ENCODE measurements at regions not wholly inside any gene's neighbourhood (a gene's known extent, or its start where the extent isn't known, plus 50 kb on each side); places are given as distances from the start of the nearest gene placed in this dataset.

DNA sequence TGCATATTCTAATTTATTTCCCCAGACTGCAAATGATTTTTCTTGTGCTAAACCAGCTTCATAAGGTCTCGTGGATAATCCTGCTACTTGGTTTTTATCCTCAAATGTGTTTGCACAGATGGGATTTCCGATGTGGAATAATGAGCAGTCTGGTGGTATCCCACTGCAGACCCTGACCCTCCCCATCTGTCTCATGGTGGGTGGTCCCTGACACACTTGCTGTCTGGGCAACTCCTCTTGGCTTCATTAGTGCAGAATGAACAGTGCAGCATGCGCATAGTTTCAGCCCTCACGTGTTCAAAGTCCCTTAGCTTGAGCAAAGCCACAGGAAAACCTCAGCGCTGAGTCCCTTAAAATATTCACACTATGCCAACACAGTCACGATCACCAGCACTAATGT, 996.5 kb downstream of the AACS start:
- intact Hi-C loops (cut with micrococcal nuclease): no loop called here
- no peak for ATAC-seq (ENCODE audit: low read depth)
- H3K9me3 Mint-ChIP-seq: peaks cover 5% of the 10 kb centered on the region

DNA sequence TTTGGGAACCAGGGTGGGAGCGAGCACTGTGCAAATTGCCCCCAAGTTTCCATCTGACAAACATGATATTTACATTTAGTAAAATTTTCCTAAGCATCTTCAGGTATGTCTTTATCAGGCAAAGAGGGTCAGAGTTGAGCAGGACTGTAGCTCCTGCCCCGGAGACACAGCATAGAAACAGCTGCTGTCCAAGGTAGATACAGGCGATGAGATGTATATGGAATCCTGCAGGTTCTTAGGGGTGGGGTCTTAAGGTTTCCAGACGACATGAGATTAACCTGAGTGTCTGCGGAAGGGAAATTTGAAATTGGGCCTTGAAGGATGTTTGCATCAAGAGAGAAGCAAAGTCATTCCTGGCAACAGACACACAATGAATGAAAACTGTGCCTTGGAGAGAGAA, 998.8 kb downstream of the AACS start:
- H3K36me3 Mint-ChIP-seq (ENCODE audit: low read depth): no peaks in the 10 kb centered on the region
- ATAC-seq (ENCODE audit: low read depth): no peak
- intact Hi-C loops (cut with micrococcal nuclease): no loop called here

More for the DNA sequence above, 996.5 kb downstream of the AACS start:
- no peaks in the 10 kb centered on the region for H3K27me3 Mint-ChIP-seq
- no peak overlapping the region for H3K27ac Mint-ChIP-seq
- TF ChIP-seq, protein P1, sequence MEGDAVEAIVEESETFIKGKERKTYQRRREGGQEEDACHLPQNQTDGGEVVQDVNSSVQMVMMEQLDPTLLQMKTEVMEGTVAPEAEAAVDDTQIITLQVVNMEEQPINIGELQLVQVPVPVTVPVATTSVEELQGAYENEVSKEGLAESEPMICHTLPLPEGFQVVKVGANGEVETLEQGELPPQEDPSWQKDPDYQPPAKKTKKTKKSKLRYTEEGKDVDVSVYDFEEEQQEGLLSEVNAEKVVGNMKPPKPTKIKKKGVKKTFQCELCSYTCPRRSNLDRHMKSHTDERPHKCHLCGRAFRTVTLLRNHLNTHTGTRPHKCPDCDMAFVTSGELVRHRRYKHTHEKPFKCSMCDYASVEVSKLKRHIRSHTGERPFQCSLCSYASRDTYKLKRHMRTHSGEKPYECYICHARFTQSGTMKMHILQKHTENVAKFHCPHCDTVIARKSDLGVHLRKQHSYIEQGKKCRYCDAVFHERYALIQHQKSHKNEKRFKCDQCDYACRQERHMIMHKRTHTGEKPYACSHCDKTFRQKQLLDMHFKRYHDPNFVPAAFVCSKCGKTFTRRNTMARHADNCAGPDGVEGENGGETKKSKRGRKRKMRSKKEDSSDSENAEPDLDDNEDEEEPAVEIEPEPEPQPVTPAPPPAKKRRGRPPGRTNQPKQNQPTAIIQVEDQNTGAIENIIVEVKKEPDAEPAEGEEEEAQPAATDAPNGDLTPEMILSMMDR (IDR thresholded peaks at IDR 0.05): no peak
- POLR2A ChIA-PET: no interaction called here
- no peaks in the 10 kb centered on the region for H3K4me1 Mint-ChIP-seq
- DNase-seq: no peak
- no peaks in the 10 kb centered on the region for H3K36me3 Mint-ChIP-seq (ENCODE audit: low read depth)
- H3K4me3 Mint-ChIP-seq: no peak overlapping the region
- CTCF ChIA-PET: no interaction called here

DNA sequence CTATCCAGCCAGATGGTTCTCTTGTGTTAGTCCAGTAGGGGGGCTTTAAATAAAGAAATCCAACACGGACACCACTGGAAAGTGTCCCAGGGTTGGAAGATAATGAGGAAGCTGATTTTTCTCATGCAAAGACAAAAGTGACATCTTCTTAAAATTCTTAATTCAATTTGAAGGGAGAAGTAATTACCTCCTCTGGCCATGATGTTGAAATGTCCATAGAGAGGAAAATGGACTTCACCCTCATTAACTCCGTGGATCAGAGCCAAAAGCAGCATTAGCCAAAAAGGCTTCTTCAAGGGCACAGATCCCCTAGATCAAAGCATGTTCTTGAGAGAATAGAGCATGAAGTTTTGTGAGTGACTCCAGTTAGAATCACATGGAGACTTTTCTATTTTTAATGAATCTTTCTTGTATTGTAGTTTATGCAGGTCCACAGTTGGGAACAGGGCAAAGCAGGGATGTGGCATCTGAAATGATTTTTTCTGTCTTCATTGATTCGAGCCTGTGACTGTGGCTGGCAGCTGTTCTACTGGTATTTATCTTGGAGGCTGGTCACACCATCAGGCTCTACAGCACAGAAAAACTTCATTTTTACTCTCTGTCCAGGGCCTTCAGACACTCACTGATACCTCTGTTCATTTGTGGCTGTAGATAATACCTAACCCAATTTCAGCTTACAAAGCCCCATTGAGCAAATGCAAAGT, 1002.5 kb downstream of the AACS start:
- Mint-ChIP-seq H3K27ac (no peak overlapping the region), H3K9me3 (peaks cover 15% of the 10 kb centered on the region), H3K4me1 (no peaks in the 10 kb centered on the region), H3K27me3 (no peaks in the 10 kb centered on the region), H3K4me3 (no peak overlapping the region), H3K36me3 (ENCODE audit: low read depth) (no peaks in the 10 kb centered on the region)
- intact Hi-C loops (cut with micrococcal nuclease): no loop called here
- no peak for ATAC-seq (ENCODE audit: low read depth)
- TF ChIP-seq, protein P1 (IDR thresholded peaks at IDR 0.05): no peak
- ChIA-PET CTCF (no interaction called here), POLR2A (no interaction called here)
- no peak for DNase-seq

More for the DNA sequence above, 998.8 kb downstream of the AACS start:
- H3K4me3 Mint-ChIP-seq: no peak overlapping the region
- H3K27me3 Mint-ChIP-seq: no peaks in the 10 kb centered on the region
- no peak overlapping the region for H3K27ac Mint-ChIP-seq
- H3K9me3 Mint-ChIP-seq: peaks cover 3% of the 10 kb centered on the region
- DNase-seq: no peak
- no peaks in the 10 kb centered on the region for H3K4me1 Mint-ChIP-seq
- ChIA-PET POLR2A (no interaction called here), CTCF (no interaction called here)
- TF ChIP-seq, protein P1 (IDR thresholded peaks at IDR 0.05): no peak

DNA sequence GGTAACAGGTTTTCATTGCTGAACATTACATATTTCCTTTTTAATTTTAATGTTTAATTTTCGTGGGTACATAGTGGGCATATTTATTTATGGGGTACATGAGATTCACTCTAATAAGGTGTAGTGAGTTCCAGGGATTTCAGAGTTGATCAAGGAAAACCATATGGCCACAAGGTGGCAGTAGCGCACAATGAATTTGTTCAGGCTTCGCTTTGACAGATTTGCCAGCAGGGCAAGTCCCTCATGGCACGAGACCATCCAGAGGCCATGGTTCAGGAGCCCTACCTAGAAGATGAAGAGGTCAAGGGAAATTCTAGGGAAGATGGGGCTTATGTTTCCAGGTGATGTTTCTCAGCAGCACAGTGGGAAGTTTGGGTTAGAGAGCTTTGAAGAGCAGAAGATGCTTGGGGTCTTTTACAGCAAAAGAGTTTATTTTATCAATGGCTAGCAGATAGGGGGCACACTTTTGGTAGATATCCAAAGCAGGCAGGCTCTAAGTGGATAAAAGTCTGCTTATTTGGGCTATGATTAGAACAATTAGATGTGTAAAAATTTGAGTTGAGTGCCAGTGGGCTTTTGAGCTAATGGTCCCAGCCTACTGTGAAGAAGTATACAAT, 1004.4 kb downstream of the AACS start:
- DNase-seq: no peak
- H3K27me3 Mint-ChIP-seq: no peaks in the 10 kb centered on the region
- ChIA-PET CTCF (no interaction called here), POLR2A (no interaction called here)
- no peaks in the 10 kb centered on the region for H3K4me1 Mint-ChIP-seq
- no peak overlapping the region for H3K27ac Mint-ChIP-seq
- TF ChIP-seq, protein P1 (IDR thresholded peaks at IDR 0.05): no peak
- no peaks in the 10 kb centered on the region for H3K36me3 Mint-ChIP-seq (ENCODE audit: low read depth)
- intact Hi-C loops (cut with micrococcal nuclease): no loop called here
- H3K4me3 Mint-ChIP-seq: no peak overlapping the region
- H3K9me3 Mint-ChIP-seq: peaks cover 15% of the 10 kb centered on the region
- no peak for ATAC-seq (ENCODE audit: low read depth)

DNA sequence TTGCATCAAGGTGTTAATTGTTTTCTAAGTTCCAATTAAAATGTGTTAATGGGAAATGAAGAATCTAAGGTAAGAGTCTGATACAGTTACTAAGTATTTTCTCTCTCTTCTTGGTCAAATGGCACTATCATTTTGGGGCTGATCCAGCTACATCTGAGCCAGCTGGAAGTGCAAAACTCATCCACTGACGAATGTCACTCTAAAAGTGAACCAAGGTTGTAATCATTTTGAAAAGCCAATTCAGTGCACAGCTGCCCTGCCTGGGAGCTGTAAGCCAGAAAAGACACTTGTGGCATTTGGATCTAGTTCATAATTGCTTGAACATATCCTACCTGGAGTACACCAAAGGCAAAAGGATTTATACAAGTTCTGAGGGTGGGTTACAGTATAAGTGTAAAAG, 1011.3 kb downstream of the AACS start:
- no peak for ATAC-seq (ENCODE audit: low read depth)
- H3K36me3 Mint-ChIP-seq (ENCODE audit: low read depth): no peaks in the 10 kb centered on the region
- ChIA-PET POLR2A (no interaction called here), CTCF (no interaction called here)
- DNase-seq: no peak
- no peaks in the 10 kb centered on the region for H3K4me1 Mint-ChIP-seq
- no peak overlapping the region for H3K4me3 Mint-ChIP-seq
- TF ChIP-seq, protein P1 (IDR thresholded peaks at IDR 0.05): no peak
- H3K9me3 Mint-ChIP-seq: no peaks in the 10 kb centered on the region
- intact Hi-C loops (cut with micrococcal nuclease): no loop called here
- H3K27ac Mint-ChIP-seq: no peak overlapping the region
- no peaks in the 10 kb centered on the region for H3K27me3 Mint-ChIP-seq

All from activated B cell treated with CpG ODN at 0.5 μM for 24 hours (primary cell).